HG03025 (cell line): ENCODE measurements at regions not wholly inside any gene's neighbourhood (a gene's known extent, or its start where the extent isn't known, plus 50 kb on each side); places are given as distances from the start of the nearest gene placed in this dataset.

ENCODE experiments used
- ATAC-seq: cut with Tn5 transposase; IDR thresholded peaks from one replicate; pipeline ENCODE4 v1.9.1; 2021; ENCODE audit warnings: mild to moderate bottlenecking, moderate library complexity; ENCODE audit not compliant: unreplicated experiment, low FRiP score

DNA sequence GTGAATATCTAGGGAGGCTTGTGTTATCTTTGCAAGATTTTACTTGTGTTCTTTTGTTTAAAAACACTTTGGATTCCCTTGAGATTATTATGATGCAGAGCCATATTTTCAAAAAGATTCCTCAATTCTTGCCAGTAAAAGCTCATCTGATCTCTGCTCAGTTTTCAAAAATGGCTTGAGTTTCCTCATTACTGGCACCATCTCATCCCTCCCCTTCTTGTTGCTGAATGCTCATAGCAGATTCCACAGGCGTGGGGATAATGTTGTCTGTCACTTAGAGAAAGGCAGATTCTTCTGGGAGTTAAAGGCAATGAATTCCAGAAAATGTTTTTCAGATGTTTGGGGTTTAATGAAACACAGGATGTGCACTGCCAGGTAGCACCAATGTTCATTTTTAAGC lies 170.4 kb upstream of the TANK start:
- no peak for ATAC-seq

DNA sequence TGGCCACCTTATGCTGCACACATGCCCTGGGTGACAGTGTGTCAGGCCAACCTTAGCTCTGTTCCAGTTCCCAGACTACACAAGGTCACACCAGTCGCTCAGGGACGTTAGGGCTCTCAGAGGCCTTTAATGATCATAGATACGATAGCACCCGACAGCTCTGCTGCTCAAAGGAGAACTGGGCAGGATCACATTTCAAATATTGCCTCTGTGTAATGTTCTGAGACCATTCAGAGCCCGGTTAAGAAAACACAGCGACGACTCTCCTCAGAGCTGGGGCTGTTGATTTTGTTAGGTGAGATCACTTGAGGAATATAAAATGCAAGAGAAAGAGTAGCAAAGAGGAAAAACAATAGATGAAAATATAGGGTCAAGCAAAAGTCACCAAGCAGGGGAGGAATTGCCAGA lies 166.6 kb upstream of the TANK start:
- ATAC-seq: no peak

DNA sequence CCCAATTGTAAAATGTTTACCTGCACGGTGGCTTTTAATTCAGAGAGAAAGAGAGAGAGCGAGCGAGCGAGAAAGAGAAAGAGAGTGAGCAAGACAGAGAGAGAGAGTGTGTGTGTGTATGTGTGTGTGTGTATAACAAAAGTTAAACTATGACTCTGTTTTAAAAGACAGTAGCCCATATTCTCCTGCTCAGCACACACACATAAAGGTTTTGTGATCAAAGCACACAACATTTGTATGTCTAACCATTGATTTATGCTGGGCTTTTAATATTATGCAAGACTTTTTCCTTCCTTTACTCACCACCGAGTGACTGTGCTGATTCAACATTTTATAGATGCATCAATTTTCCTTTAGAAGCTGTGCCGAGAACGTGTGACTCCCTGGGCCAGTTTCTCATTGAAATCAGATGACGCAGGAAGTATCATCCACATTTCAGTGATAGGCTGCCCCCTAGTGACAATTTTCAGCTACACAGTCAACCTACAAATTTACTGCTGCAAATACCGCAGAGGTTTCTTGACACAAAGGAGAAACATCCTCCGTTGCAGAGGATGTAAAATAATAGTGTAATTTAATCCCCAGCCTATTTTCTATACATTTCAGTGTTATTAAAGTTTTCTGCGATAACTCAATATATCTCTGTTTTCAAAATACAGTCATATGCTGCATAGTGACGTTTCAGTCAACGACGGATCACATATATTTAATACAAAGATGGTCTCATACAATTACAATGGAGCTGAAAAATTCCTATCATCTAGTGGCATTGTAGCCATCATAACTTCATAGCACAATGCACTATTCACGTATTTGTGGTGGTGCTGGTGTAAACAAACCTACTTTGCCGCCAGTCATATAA lies 165.9 kb upstream of the TANK start:
- ATAC-seq: peak; percentile 92

DNA sequence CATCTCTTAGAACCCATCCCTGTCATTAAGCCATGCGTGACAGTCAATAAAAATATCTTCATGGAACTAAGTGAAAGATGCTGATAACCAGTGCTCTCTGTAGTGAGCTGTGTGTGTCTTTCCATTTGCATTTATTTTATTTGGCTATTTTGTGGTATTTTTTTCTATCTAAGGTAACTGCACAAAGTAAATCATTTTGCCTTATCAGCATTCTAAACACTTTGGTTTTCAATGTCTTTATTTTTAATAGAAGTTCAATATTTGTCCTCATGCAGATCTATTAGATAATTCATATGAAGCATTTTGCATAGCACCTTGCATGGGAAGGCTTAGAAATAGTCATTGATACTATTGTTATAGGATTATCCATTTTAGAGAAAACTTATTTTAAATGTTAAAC lies 163.6 kb upstream of the TANK start:
- ATAC-seq: no peak

DNA sequence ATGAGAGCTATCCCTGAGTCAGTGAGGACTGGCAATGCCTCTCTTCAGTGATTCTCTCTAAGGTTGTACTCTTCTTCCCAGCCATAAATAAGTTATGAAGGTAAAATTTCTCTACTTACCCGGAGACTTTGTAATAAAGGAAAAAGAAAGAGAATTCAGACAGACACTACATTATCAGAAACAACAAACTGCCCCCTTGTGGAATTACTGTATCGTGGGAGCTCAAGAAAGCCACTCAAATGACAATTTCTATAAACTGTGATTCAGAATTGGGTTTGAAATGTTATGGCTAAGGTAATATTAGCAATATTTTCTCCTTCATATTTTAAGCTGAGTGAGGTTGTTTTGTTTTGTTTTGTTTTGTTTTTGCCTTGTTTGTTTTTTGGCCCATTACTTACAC lies 155.8 kb upstream of the TANK start:
- no peak for ATAC-seq

DNA sequence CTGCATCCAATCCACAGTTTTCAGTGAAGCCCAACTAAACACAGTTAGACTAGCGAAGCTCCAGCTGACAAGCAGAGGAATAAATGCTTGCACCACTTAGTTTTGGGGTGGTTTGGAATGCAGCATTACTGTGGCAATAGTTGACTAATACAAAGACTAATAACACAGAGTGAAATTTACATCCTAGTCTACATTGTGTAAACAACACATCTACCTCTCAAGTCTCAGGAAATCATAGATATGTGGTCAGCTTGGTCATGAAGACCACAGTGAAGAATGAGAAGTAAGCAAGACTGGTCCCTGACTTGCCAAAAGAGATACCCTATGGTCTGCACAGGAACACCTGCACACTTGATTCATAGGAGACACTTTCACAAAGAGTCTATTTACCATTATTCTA lies 155.1 kb upstream of the TANK start:
- no peak for ATAC-seq

DNA sequence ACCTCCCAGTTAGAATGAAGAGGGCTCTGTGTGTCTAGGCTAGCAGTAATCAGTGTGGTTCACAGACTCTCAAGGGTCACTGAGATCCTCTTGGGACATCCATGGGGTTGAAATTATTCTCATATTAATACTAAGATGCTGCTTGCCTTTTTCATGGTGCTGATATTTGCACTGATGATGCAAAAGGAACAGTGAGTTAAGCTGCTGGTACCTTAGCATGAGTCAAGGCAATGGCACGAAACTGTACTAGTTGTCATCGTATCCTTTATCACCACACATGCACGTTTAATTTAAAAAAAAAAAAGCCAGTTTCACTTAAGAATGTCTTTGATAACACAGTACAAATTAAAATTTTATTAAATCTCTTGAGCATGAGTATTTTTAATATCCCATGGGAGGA lies 151.9 kb upstream of the TANK start:
- no peak for ATAC-seq

DNA sequence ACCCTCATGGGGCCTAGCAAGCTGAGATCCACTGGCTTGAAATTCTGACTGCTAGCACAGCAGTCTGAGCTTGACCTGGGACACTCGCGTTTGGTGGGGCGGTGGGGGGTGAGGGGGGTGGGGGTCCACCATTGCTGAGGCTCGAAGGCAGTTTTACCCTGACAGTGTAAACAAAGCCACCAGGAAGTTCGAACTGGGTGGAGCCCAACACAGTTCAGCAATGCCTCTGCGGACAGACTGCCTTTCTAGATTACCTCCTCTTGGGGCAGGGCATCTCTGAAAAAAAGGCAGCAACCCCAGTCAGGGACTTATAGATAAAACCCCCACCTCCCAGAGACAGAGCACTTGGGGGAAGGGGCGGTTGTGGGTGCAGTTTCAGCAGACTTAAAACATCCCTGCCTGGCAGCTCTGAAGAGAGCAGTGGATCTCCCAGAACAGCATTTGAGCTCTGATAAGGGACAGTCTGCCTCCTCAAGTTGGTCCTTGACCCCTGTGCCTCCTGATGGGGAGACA lies 149.7 kb upstream of the TANK start:
- ATAC-seq: no peak

DNA sequence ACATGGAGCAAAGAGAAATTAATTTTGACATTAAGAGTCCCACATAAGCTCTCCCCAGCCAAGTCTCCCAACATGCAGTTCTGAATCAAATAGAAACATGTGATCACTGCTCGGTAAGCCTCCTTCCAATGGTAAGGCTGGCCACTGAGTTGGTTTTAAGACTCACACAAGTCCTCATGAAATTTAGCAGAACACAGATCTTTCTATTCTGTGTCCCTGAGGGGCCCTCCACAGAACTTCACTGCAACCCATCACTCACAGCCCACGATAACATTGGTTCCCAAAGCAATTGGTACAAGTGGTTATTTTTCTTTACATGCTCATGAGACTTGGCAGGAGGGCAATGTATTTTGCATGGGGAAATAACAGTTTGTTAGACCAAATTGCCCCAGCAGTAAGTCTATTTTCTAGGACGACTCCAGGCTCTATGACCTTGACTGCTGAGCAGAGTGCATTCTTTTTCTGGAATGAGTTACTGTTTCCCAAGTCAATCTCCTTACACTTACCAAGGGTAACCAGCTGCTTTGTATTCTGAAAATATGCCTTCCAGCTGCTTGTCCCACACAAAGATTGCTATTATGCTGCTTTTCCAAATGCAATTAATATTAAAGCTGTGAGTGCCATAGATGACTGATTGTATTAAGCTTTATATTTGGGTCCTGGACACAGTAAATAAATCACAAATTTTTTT lies 142.3 kb upstream of the TANK start:
- no peak for ATAC-seq

DNA sequence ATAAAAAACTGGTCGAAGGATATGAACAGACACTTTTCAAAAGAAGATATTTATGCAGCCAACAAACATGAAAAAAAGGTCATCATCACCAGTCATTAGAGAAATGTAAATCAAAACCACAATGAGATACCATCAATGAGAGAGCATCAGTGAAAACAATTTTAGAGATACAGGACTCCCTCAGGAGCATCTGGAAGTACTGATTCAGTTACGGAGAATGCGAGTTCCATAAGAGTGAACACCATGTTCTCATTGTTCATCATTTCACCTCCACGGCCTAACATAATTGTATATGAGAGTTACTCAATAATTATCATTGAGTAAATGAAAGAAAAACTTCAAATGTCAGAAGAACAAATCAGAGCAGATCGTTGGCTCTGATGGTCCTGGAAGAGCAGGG lies 140.9 kb upstream of the TANK start:
- no peak for ATAC-seq

DNA sequence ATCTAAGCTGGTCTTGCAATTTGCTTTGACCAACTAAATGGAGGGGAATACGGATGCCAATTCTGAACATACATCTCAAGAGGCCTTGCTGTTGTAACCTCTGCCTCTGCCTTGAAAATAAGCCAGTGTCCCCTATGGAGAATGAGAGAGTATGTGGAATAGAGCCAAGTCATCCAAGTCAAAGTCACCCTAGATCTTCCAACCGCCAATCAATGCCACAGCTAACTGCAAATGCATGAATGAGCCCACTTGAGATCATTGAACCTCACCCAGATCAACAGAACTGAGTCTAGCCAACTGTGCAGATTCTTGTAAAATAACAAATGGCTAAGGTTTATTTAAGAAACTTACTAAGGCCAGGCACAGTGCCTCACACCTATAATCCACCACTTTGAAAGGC lies 139.8 kb upstream of the TANK start:
- ATAC-seq: no peak

DNA sequence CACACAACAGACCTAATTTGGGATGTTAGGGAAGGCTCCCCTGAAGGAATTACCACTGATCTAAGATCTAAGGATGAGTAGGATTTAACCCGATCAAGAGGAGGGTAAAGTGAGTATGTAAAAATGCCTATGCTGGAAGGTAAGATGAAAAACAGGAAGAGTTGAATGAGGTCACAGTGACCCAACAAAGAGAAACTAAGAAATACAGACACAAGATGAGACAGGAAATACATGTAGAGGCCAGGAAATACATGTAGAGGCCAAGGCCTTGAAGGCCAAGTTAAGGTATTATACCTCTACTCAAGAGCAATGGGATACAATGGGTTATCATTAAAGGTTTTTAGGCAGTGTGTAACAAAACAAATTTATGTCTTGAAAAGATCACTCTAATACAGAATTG lies 131.6 kb upstream of the TANK start:
- no peak for ATAC-seq

DNA sequence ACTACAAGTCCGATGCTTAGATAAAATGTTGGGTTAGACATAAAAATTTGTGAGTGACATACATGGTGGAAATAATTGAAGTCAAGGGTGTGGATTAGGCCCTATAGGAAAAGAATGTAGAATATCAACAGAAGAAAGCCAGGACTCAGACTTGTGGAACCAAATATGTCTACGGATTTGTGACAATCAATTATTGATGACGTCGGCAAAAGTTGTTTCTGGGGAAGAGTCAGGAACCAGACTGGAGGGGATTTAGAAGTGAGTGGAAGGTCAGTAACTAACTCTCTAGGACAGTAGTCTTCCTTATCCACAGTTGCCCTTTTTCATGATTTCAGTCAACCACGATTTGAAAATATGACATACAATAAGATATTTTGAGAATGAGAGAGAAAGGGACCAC lies 130.9 kb upstream of the TANK start:
- ATAC-seq: no peak

DNA sequence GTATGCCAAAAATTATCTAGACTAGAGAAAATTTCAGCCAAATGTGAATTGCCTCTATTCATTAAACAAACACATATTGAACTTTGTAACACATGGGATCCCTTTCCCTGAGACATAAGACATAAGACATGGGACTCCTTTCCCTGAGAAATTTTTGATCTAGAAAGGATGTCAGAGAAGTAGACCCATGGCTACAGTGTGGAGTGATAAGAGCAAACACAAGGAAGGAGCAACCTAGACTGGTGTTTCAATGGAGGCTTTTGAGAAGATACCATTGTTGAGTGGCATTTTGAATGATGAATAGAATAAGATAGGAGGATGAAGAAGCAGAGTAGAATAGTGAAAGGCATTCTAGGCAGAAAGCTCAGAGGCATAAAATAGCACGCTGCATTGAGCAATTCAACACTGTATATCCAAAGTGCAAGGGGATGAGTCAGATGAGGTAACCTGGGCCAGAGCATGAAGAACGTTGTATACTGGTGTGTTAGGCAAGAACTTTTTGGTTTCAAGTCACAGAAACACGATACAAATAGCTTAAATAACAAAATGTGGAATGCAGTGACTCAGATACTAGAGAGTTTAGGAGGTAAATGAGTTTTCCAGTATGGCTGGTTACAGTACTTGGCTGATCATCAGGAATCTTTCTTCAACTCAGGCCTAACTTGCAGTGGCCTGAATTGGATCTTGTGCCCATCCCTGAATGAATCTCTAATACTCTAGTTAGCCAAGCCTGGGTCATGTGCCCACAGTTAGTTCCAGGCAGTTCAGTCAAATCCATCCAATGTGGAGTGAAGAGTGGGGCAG lies 129.8 kb upstream of the TANK start:
- ATAC-seq: no peak

DNA sequence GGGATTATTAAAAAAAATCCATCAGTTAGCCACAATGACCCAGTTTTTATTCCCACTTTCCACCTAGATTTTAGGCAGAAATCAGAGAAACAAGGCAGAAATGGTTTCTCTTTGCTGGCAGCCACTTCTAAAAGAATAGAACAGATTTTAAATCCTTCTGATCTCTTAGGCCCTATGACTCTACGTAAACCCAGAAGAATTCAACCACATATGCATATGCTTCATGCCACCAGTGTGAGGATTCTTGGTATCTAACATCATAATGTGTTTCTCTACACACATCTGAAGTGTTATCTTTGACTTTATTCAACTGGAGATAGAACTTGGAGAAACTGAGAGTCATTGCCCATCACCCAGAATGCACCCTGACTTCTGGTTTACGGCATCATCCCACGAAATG lies 128.7 kb upstream of the TANK start:
- no peak for ATAC-seq

DNA sequence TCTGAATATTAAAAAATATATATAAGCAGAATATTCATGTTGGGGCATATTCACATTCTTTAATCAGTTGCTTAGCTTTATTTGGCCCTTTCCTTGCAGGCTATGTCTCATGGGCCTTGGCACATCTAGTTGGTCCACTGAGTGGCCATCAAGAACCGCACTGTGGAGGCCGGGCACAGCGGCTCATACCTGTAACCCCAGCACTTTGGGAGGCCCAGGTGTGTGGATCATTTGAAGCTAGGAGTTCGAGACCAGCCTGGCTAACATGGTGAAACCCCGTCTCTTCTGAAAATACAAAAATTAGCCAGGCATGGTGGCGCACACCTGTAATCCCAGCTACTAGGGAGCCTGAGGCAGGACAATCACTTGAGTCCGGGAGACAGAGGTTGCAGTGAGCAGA lies 127.6 kb upstream of the TANK start:
- ATAC-seq: no peak

DNA sequence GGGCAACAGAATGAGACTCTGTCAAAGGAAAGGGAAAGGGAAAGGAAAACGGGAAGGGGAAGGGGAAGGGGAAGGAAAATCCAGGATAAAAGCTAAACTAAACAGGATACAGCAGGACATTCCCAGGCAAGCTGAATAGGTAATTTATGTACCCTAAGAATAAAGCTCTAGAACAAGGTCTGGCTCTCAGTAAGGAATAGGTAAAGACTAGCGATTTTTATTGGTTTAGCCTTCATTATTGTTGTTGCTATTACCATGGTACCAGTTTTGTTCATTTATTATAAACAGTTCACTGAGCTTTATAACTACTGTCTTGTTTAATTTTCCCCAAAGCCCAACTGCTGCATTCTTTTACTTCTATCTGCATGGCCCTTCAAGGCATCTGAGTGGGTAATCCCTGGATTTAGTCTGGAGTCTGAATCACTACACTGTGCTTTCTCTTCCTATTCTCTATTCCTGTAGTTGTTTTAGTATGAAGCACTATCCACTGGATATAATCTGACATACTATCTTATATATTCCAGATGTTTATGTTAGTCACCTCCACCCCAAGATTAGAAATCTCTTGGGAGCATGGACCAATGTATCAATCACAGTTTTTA lies 127.1 kb upstream of the TANK start:
- ATAC-seq: no peak

DNA sequence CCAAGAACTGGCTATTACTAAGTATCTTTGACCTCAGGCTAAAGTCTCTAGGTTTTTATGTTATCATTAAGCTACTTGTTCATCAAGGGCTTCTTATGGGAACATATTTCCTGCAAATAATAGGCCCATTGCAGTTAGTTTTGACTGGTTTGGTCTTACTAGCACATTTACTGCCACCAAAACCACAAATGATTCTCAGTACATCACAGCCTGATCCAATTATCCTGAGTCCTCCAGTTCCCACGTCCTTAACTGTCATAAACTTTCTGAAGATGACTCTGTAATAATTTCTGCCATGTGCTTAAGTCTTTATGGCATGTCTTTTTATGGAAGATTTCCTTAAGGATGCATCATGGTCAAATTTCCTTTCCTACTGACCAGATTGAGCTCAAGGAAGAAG lies 123.3 kb upstream of the TANK start:
- ATAC-seq: no peak

DNA sequence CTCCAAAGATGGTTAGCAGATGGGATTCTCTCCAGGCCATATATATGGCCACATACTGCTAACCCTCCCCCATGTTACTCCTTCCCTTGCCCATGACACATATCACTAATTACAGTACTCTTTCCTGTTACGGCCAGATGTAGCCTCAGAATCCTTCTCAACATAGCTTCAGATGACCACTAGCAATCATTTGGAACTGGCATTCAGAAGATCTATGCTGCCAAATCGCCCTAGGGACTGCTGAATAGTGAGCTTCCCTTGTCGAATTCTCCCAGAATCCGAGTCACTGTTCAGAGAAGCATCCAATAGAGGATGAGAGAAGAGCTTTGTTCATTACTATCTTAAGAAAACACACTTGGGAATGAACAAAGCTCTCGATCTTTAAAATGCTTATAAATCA lies 121.2 kb upstream of the TANK start:
- ATAC-seq: no peak

DNA sequence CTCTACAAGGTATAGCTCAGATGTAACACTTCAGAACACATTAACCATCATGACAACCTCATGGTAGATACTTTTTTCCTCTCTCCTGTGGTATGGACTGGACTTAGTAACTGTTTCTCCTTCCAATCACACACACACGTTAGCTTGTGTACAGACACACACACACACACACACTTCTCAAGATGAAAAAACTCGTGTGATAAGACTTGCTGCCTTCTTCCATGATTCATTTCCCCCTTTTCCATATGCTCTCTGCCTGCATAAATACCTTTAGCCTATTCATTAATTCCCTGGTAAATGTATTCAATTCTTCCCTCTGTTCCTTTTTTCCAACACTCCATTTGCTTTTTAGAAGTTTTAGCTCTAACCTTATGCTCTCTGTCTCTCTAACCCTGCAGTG lies 118.9 kb upstream of the TANK start:
- no peak for ATAC-seq
